Prostate gland (tissue), 2 donors: ENCODE measurements at regions not wholly inside any gene's neighbourhood (a gene's known extent, or its start where the extent isn't known, plus 50 kb on each side); places are given as distances from the start of the nearest gene placed in this dataset.

ENCODE experiments used
- CTCF ChIP-seq, 4 experiments: fragments of 200-600 bp in 2 of 4; fragments of 450-650 bp in 2 of 4; sonication (generic) in 2 of 4; IDR thresholded peaks; 1 replicate in 3 of 4; 2 replicates in 1 of 4; pipeline ENCODE4 v1.5.1; 2016 to 2019; ENCODE audit warnings: antibody characterized with exemption in 4 of 4, mild to moderate bottlenecking in 2 of 4, moderate library complexity in 2 of 4
- POLR2A ChIP-seq: fragments of 450-650 bp; IDR thresholded peaks from one replicate; pipeline ENCODE4 v1.6.1; 2016; ENCODE audit warnings: antibody characterized with exemption, mild to moderate bottlenecking

- TF ChIP-seq CTCF (IDR thresholded peaks at IDR 0.05), result no peak
- no peak for TF ChIP-seq POLR2A
Measured at GRCh38 chr13:54841682-54842081, 1813.1 kb downstream of the OLFM4 start.
